NCI-H1417 treated with DMSO at 0.1 percent for 48 hours (cell line): ENCODE measurements at regions not wholly inside any gene's neighbourhood (a gene's known extent, or its start where the extent isn't known, plus 50 kb on each side); places are given as distances from the start of the nearest gene placed in this dataset.
"Not testable (repeated sequence)": the region's sequence is repeated elsewhere in the genome, so short reads cannot be mapped to it uniquely, and the experiment has no call there.

Experiments
- DNase-seq: peaks from one replicate; lab custom pipeline; 2025; lab: John Stamatoyannopoulos, UW

DNA sequence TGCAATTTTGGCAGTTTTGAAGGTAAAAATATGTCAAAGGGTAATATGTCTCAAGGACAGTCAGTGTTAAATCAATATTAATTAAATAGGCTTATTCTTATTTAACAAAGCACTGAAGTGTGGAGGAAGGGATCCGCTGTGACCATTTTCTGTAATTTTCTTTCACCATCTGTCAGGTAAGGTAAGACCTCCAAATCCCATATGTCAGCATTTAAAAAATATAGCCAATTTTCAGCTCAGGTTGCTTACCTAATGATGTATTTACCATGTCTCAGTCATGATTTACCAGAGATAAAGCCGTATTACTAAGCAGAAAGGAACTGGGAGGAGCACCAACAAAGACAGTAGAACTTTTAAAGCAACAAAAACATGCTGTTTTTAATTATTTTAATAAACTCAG is 683.9 kb downstream of the CCSER2 start:
- DNase-seq: no peak

- DNase-seq: no peak
Measured at GRCh38 chr10:85026878-85027467, 698.6 kb downstream of the CCSER2 start.

DNA sequence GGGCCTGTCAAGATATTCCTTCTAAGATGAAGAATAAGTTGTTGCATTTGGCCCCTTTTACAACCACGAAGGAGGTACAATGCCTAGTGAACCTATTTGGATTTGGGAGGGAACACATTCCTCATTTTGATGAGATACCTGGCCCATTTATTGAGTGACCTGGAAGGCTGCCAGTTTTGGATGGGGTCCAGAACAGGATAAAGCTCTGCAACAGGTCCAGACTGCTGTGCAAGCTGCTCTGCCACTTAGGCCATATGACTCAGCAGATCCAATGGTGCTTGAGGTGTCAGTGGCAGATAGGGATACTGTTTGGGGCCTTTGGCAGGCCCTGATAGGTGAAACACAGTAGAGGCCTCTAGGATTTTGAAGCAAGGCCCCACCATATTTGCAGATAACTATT is 704.6 kb downstream of the CCSER2 start:
- no peak for DNase-seq

DNA sequence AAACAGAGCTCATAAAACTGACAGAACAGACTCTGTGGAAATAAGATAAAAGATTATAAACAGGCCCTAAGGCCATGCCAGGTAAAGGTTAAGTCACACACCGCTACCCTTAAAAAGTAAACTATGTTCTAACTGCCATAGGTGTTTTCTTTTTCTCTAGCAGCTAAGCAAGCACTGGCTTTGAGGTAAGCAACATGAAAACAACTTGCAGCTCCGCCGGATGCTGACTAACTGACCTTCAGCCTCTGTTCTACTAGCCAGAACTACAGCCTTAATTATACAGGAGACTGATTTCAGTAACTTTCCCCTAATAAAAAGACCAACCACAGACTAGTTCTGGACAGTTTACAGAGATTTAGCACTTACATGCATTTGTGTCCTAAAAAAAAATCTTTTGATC is 708.3 kb downstream of the CCSER2 start:
- DNase-seq: no peak

DNA sequence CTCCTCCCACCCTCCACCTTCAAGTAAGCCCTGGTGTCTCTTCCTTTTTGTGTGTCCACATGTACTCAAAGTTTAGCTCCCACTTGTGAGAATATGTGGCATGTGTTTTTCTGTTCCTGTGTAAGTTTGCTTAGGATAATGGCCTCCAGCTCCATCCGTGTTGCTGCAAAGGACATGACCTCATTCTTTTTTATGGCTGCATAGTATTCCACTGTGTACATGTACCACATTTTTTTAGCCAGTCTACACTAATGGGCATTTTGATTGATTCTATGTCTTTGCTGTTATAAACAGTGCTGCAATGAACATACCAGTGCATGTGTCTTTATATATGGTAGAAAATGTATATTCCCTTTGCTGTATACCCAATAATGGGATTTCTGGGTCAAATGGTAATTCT is 710.9 kb downstream of the CCSER2 start:
- no peak for DNase-seq

GRCh38 chr10:85043207-85043606 is 714.8 kb downstream of the CCSER2 start:
- DNase-seq: no peak

- no peak for DNase-seq
Measured at GRCh38 chr10:85045046-85045445, 716.7 kb downstream of the CCSER2 start.

- DNase-seq: no peak
Measured at GRCh38 chr10:85047170-85047834, 718.9 kb downstream of the CCSER2 start.

DNA sequence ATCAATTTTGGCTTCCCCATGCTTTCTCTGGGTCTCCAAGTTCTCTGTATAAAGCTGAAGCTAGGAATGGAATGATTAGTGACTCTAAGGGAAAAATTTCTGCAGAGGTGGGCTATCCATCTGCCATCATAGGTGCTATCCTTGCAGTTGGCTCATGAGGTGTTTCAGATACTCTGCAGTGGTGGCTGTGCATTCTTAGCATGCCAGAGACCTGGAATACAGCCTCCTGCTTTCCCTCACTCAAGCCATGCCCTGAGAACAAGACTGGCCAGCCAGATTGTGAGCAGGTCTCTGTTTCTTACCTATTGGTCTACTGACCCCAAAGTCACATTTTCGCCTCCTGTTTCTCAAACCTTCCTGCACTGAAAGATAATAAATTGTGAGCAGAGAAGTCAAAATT is 719.6 kb downstream of the CCSER2 start:
- DNase-seq: no peak

DNA sequence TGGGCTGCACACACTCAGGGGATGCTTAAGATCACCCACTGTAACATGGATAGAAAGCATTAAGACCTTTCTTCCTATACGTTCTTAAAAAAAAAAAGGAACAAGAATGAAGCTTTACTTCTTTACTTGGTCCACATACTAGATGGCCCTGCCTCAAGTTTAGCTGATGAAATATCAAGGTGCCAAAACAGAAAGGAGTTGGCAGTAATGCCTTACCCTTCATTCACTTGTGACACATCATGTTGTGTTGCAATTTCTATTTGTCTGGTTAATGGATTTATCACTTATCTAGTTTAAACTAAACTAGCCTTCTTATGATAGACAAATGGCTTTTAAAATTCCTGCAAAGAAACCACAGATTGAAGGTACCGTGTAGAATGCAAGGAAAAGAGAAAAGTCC is 720.3 kb downstream of the CCSER2 start:
- DNase-seq: no peak

DNA sequence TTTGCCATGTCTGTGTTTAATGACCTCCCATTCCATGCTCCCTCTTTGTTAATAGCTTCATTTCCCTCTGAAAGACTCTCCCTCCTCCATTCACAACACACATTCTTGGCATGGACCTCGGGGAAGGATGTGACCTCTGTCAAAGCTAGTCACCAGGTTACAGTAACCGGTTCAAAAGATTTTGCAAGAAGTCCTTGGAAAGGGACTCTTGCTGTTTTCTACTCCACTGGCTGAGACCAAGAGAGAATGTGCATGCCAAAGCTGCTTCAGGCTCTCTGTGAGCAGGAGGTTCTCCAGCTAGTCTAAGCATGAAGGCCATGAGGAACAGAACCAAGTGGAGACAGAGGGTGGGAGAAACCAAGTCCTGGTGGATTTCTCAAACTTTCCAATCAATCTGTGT is 732.6 kb downstream of the CCSER2 start:
- no peak for DNase-seq

DNA sequence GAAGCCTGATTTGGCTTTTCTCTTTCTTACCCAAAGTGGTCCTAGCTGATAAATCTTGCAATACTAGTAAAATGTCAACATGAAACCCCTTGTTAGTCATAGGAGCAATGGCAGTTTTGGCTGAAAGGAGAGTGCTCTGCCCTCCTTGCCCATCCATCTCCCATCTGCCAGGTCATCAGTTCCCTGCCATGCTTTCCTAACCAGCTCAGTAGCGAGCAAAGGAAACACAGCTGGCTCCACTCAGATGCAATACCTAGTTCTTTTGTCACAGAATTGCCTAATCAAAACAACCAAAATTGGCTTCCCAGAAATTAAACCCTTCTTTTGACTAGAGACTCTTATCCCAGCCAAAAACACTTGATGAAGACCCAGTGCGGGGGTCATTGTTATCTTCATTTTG is 733.0 kb downstream of the CCSER2 start:
- no peak for DNase-seq

- DNase-seq: no peak
Measured at GRCh38 chr10:85067955-85068354, 739.6 kb downstream of the CCSER2 start.

DNA sequence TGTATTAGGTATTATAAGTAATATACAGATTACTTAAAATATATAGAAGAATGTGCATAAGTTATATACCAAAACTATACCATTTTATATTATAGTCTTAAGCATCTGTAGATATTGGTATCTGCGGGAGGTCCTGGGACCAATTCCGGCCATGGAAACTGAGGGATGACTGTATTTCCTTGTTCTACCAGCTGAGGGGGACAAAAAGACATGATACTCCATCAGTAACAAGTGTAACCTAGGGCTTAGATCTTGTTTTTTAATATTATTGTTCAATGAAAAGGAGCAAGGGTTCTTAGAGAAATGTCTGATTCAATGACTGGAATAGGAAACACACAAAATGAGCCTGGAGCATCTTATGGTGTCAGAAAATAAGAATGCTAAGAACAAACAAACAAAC is 752.5 kb downstream of the CCSER2 start:
- no peak for DNase-seq

- DNase-seq: no peak
Measured at GRCh38 chr10:85098835-85099521, 770.6 kb downstream of the CCSER2 start.

GRCh38 chr10:85100495-85100894 is 772.1 kb downstream of the CCSER2 start:
- no peak for DNase-seq

GRCh38 chr10:85105614-85106255 is 777.3 kb downstream of the CCSER2 start:
- DNase-seq: no peak

- DNase-seq: no peak
Measured at GRCh38 chr10:85111271-85111670, 782.9 kb downstream of the CCSER2 start.

DNA sequence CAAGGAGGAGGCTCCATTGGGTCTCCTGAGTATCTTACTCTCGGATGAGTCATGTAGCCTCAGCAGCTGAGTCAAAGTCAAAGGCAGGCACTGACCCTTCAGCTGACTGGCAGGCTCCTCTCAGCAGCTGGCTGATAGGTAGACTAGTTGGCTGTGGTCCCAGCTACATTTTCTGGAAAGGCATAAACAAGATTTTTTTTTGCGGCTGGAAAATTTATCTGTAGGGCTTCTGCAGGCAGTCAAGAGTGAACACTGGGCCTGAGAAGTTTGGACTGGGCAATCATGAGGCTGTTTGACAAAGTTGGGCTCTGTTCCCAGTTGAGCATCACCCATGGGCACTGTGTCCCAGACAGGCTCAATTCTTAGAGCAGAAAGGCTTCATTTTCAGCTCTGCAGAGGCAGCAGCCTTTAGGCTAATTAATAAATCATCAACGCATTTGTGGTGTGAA is 796.2 kb downstream of the CCSER2 start:
- no peak for DNase-seq

DNA sequence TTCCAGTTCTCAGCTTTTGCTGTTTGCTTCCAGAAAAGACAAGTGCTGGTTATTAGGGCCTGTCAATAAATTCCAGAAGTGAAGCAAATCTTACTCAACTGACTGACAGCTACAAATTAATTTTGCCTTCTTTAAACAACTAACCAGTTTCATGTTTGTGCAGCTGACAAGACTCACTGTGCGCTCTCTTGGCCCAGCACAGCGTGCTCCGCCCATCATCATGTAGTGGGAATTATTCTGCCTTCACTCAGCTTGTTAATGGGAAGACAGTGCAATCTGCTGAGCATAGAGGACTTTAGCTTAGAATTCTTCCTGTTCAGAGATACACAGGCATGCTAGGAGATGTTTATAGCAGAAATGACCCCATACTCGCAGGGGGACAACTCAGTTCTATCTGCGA is 808.9 kb downstream of the CCSER2 start:
- no peak for DNase-seq

DNA sequence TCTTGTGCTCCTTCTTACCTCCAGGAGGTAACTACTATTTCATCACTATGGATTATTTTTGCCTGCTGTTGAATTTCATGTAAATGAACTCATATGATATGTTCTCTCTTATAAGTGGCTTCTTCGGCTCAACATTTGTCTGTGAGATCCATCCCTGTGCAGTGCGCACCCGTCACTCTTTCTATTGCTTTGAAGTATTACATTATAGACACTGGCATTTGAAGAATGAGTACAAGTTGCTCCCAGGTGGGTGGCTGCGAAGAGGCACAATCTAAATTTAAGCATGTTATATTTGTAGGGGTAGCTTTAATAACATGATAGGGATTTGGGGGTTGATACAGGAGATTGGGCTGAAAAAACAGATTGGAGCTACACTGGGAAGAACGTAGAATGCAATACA is 809.7 kb downstream of the CCSER2 start:
- no peak for DNase-seq

- no peak for DNase-seq
Measured at GRCh38 chr10:85139124-85139523, 810.7 kb downstream of the CCSER2 start.

DNA sequence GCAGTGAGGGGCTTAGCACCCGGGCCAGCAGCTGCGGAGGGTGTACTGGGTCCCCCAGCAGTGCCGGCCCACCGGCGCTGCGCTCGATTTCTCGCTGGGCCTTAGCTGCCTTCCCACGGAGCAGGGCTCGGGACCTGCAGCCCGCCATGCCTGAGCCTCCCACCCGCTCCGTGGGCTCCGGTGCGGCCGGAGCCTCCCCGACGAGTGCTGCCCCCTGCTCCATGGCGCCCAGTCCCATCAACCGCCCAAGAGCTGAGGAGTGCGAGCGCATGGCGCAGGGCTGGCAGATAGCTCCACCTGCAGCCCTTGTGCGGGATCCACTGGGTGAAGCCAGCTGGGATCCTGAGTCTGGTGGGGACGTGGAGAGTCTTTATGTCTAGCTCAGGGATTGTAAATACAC is 813.1 kb downstream of the CCSER2 start:
- DNase-seq: not testable (repeated sequence)
